AG10803 (cell line): ENCODE measurements at regions not wholly inside any gene's neighbourhood (a gene's known extent, or its start where the extent isn't known, plus 50 kb on each side); places are given as distances from the start of the nearest gene placed in this dataset.
"Not testable (repeated sequence)": the region's sequence is repeated elsewhere in the genome, so short reads cannot be mapped to it uniquely, and the experiment has no call there.

Experiments used
- DNase-seq: peaks from one replicate; pipeline ENCODE4 v3.0.0; 2010; ENCODE audit warnings: low read depth
- H3K4me3 ChIP-seq: 2 replicates; pipeline ENCODE4 v1.5.1; 2011; ENCODE audit warnings: mild to moderate bottlenecking, low read length, control low read depth
- CTCF ChIP-seq: conservative IDR thresholded peaks from 2 replicates; pipeline ENCODE4 v1.5.1; 2011; ENCODE audit warnings: mild to moderate bottlenecking, low read length, control low read depth, inconsistent platforms

DNA sequence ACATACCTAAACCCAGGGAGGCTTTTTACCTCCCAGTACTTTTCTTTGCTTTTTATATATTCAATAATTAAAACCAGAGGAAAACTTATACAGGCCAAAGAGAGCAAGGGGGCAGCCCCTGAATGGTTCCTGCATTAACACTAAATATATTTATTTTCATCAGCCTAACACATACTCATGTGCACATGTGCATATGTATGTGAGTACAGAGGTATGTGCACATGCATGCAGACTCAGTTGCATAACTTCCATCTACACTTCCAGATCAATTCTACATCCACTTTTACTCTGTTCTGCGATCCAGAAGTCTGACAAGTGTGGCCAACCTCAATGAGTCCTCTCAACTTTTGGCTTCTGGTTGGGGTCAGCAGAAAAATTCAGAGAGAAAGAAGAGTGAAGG, 794.2 kb downstream of the DHX35 start:
- TF ChIP-seq CTCF, result no peak
- DNase-seq, result no peak
- no peak overlapping the region for H3K4me3 ChIP-seq

GRCh38 chr20:39752262-39752876, 790.2 kb downstream of the DHX35 start:
- DNase-seq, result no peak
- TF ChIP-seq CTCF, result no peak
- H3K4me3 ChIP-seq, result no peak overlapping the region

- H3K4me3 ChIP-seq, result no peak overlapping the region
- TF ChIP-seq CTCF, result no peak
- DNase-seq, result no peak
Measured at GRCh38 chr20:39751557-39752137, 789.5 kb downstream of the DHX35 start.

- DNase-seq, result no peak
- TF ChIP-seq CTCF, result no peak
- no peak overlapping the region for H3K4me3 ChIP-seq
Measured at GRCh38 chr20:39745380-39745779, 783.2 kb downstream of the DHX35 start.

- no peak overlapping the region for H3K4me3 ChIP-seq
- no peak for TF ChIP-seq CTCF
- DNase-seq, result no peak
Measured at GRCh38 chr20:39738651-39739050, 776.5 kb downstream of the DHX35 start.

DNA sequence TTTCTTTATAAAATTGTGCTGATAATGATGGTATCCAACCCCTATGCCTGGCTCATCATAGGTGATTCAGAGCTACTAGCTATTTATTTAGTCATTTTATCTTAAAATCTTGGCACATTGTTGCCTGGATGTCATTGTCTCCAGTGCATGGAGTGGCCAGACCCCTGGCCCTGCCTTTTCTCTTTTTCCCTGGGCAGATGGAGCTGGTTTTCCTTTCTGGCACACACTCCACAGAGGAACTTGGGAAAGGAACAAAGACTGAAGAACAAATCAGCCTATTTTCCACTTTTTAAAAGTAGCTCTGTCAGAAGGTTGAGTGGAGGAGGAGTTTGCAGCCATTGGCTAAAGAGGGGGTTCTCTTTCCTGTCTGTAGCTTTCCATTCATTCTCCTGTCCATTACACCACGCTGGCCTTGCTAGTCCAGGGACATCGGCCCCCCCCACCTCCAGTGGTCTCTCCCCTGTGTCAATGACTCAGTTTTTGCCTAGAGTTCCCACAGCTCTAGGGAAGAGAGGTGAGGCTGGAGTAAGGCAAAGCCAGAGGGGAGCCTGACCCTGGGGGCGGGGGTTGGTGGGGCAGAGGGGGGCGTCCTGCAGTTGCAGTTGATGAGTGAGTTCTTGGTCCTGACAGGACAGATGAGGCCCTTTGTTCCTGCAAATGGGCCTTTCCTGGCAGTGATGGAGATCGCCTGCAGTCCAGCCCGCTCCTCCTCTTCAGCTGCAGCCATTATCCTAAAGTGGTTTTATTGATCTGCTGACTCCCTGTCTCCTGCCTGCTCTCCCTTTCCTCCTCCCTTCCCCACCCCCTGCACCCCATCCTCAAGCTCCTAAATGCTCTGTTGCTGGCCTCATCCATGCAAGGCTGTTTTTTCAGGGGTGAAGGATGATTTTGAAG, 774.5 kb downstream of the DHX35 start:
- no peak for DNase-seq
- no peak for TF ChIP-seq CTCF
- no peak overlapping the region for H3K4me3 ChIP-seq

GRCh38 chr20:39725513-39725912, 763.4 kb downstream of the DHX35 start:
- not testable (repeated sequence) for DNase-seq, H3K4me3 ChIP-seq
